Mammary epithelial cell (primary cell): ENCODE measurements at regions not wholly inside any gene's neighbourhood (a gene's known extent, or its start where the extent isn't known, plus 50 kb on each side); places are given as distances from the start of the nearest gene placed in this dataset.

Experiments used
- CTCF ChIP-seq, 2 donors: IDR thresholded peaks in 1 of 2; conservative IDR thresholded peaks in 1 of 2; 2 replicates each; pipeline ENCODE4 v1.5.1; 2011 to 2012; ENCODE audit warnings: inconsistent platforms in 2 of 2, low read length in 2 of 2, mild to moderate bottlenecking in 2 of 2, control low read depth in 1 of 2, low read depth in 1 of 2; ENCODE audit not compliant: insufficient read depth in 1 of 2; ENCODE audit errors: extremely low read depth in 1 of 2
- EZH2 ChIP-seq: IDR thresholded peaks from 2 replicates; pipeline ENCODE4 v1.6.1; 2012; ENCODE audit warnings: low read length, inconsistent platforms, borderline replicate concordance

DNA sequence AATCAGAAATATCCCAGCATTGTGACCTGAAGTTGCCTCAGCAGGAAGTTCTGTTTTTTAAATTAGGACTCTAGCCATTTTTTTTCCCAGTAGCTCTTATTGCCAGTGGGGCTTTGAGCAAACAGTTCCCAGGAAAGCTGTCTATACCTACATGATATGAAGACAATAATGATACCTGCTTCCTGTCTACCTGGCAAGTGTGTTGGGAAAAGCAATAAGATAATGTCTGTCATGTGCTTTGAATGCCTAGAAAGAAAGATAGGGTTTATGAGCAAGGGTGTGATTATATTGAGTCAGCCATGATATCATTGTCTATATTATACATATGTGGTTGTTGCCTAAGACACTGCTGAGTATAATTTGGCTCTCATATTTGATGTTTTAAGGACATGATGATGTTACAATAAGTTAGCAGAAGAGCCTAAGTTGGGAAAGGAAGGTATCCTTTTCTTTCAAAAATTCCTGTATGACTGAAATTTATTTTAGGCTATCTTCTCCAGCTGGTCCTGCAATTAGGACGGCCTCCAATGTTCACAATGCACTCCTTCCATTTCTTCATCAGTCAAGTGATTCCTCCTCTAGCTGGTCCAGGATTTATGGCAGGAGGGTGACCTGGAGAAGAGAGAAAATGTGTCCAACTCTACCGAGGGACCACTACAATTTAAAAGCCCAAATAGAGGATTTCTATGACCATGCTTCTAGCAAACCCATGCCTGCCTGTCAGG lies 99.6 kb upstream of the CDC42BPA start:
- TF ChIP-seq CTCF (conservative IDR thresholded peaks at IDR 0.05 in 1 of 2, IDR thresholded peaks at IDR 0.05 in 1 of 2; ENCODE audit: extremely low read depth in 1 of 2, insufficient read depth in 1 of 2, low read depth in 1 of 2, low read length in 2 of 2), result no peak
- TF ChIP-seq EZH2, result no peak
